A549 (cell line): ENCODE measurements at regions not wholly inside any gene's neighbourhood (a gene's known extent, or its start where the extent isn't known, plus 50 kb on each side); places are given as distances from the start of the nearest gene placed in this dataset.
"Not testable (repeated sequence)": the region's sequence is repeated elsewhere in the genome, so short reads cannot be mapped to it uniquely, and the experiment has no call there.

Experiments
- ATAC-seq, 2 experiments: fragments of 200-7000 bp in 1 of 2; fragments of >200 bp in 1 of 2; cut with Nextera tagmentation in 1 of 2; cut with Tn5 transposase in 1 of 2; 3 replicates each; pipeline versions ENCODE4 v1.8.0 to v1.9.1; 2018 to 2020; ENCODE audit warnings: mild to moderate bottlenecking in 1 of 2, moderate library complexity in 1 of 2
- CTCF ChIA-PET: fragments of 300-600 bp; sonication (Branson Sonifier 250); formaldehyde crosslinking; extraction: SDS; loops from one replicate; lab custom pipeline; 2021; ENCODE audit warnings: antibody characterized with exemption, inconsistent platforms; lab: Yijun Ruan, JAX
- POLR2A ChIA-PET: fragments of 350-600 bp; formaldehyde crosslinking; extraction: SDS; loops from one replicate; lab custom pipeline; 2021; ENCODE audit warnings: antibody characterized with exemption, inconsistent platforms; lab: Yijun Ruan, JAX
- DNase-seq, 2 experiments: peaks; one replicate each; pipeline versions ENCODE4 v3.0.0 to v3.0.0-alpha.2; 2011 to 2016; ENCODE audit warnings: low read depth in 1 of 2, low spot score in 1 of 2
- FAIRE-seq: peaks from 2 replicates; lab custom pipeline; 2011; peaks lifted over from hg19 to GRCh38; lab: Jason Lieb, UNC
- H3K27ac ChIP-seq, 2 experiments: fragments of >200 bp; sonication (Bioruptor Twin); formaldehyde crosslinking; 3 replicates each; pipeline ENCODE4 v1.5.1; 2016 to 2017
- H3K4me1 ChIP-seq: fragments of >200 bp; sonication (Bioruptor Twin); formaldehyde crosslinking; 3 replicates; pipeline ENCODE4 v1.6.1; 2016
- H3K4me2 ChIP-seq: fragments of >200 bp; sonication (Bioruptor Twin); formaldehyde crosslinking; 3 replicates; pipeline ENCODE4 v1.6.1; 2016
- H3K4me3 ChIP-seq: fragments of >200 bp; sonication (Bioruptor Twin); formaldehyde crosslinking; 3 replicates; pipeline ENCODE4 v1.5.1; 2016
- H3K9me3 ChIP-seq: fragments of >200 bp; sonication (Bioruptor Twin); formaldehyde crosslinking; 3 replicates; pipeline ENCODE4 v1.6.1; 2016
- EHMT2 ChIP-seq: fragments of 200-600 bp; sonication (generic); IDR thresholded peaks from 2 replicates; pipeline ENCODE4 v1.6.1; 2016; ENCODE audit warnings: antibody characterized with exemption, low read depth, mild to moderate bottlenecking, moderate library complexity
- EP300 ChIP-seq, 2 experiments: fragments of >200 bp; sonication (Bioruptor Twin); formaldehyde crosslinking; IDR thresholded peaks; 2 replicates in 1 of 2; 3 replicates in 1 of 2; pipeline ENCODE4 v1.6.1; 2016 to 2017
- FOSL2 ChIP-seq, 2 experiments: fragments of 450-650 bp in 1 of 2; fragments of >200 bp in 1 of 2; sonication (Bioruptor Twin) in 1 of 2; formaldehyde crosslinking; IDR thresholded peaks; 2 replicates each; pipeline versions ENCODE4 v1.5.0 to v1.6.1; 2016 to 2020; ENCODE audit warnings: mild to moderate bottlenecking in 1 of 2, moderate library complexity in 1 of 2
- FOXS1 ChIP-seq: fragments of 250-450 bp; sonication (Bioruptor Pico); IDR thresholded peaks from 2 replicates; pipeline ENCODE4 v1.5.0; 2020; ENCODE audit warnings: mild to moderate bottlenecking, moderate library complexity
- HEYL ChIP-seq: fragments of 250-450 bp; sonication (Bioruptor Pico); IDR thresholded peaks from 2 replicates; pipeline ENCODE4 v1.8.0; 2021; ENCODE audit warnings: mild to moderate bottlenecking, moderate library complexity
- JUNB ChIP-seq: fragments of >200 bp; sonication (Bioruptor Twin); formaldehyde crosslinking; IDR thresholded peaks from 2 replicates; pipeline ENCODE4 v1.6.1; 2016
- KDM1A ChIP-seq: fragments of 200-600 bp; sonication (generic); IDR thresholded peaks from 2 replicates; pipeline ENCODE4 v1.6.1; 2016; ENCODE audit warnings: low read depth, mild to moderate bottlenecking
- KDM5A ChIP-seq: fragments of 200-600 bp; sonication (generic); IDR thresholded peaks from 2 replicates; pipeline ENCODE4 v1.6.1; 2016; ENCODE audit warnings: antibody characterized with exemption, mild to moderate bottlenecking
- MAFK ChIP-seq: fragments of 450-650 bp; IDR thresholded peaks from 2 replicates; pipeline ENCODE4 v1.6.1; 2014; ENCODE audit not compliant: partially characterized antibody
- NPAS2 ChIP-seq: fragments of 250-450 bp; sonication (Bioruptor Pico); IDR thresholded peaks from 2 replicates; pipeline ENCODE4 v1.8.0; 2022; ENCODE audit warnings: mild to moderate bottlenecking, moderate library complexity, borderline replicate concordance
- PBX3 ChIP-seq: IDR thresholded peaks from 2 replicates; pipeline ENCODE4 v1.6.1; 2012
- POLR2A ChIP-seq: IDR thresholded peaks from 2 replicates; pipeline ENCODE4 v1.6.1; 2012; ENCODE audit warnings: mild to moderate bottlenecking, low read length
- POLR2AphosphoS2 ChIP-seq: conservative IDR thresholded peaks from 2 replicates; pipeline ENCODE4 v1.6.1; 2012; ENCODE audit warnings: low read length, improper control_type of control experiment, inconsistent platforms
- RARB ChIP-seq: fragments of 250-450 bp; sonication (Bioruptor Pico); IDR thresholded peaks from 2 replicates; pipeline ENCODE4 v1.8.0; 2021; ENCODE audit warnings: mild to moderate bottlenecking, moderate library complexity
- TP53 ChIP-seq: fragments of 250-450 bp; sonication (Bioruptor Pico); IDR thresholded peaks from 2 replicates; pipeline ENCODE4 v1.5.0; 2021; ENCODE audit warnings: mild to moderate bottlenecking, moderate library complexity
- ZNF302 ChIP-seq: fragments of 250-450 bp; sonication (Bioruptor Pico); IDR thresholded peaks from 2 replicates; pipeline ENCODE4 v1.9.0; 2021; ENCODE audit warnings: inconsistent platforms, mild to moderate bottlenecking, moderate library complexity
- WGBS: methylation state at CpG from one replicate; pipeline ENCODE4 v1.1.6; 2017; ENCODE audit errors: missing lambda C conversion rate; 5-methylcytosine and 5-hydroxymethylcytosine counted together
- TF ChIP-seq, protein P1 (sequence below): fragments of 250-450 bp; sonication (Bioruptor Pico); IDR thresholded peaks from 2 replicates; pipeline ENCODE4 v1.5.0; 2021; ENCODE audit warnings: mild to moderate bottlenecking, moderate library complexity, borderline replicate concordance
- TF ChIP-seq, protein P2 (sequence below): fragments of 450-650 bp; IDR thresholded peaks from 2 replicates; pipeline ENCODE4 v1.6.1; 2014; ENCODE audit warnings: antibody characterized with exemption

DNA sequence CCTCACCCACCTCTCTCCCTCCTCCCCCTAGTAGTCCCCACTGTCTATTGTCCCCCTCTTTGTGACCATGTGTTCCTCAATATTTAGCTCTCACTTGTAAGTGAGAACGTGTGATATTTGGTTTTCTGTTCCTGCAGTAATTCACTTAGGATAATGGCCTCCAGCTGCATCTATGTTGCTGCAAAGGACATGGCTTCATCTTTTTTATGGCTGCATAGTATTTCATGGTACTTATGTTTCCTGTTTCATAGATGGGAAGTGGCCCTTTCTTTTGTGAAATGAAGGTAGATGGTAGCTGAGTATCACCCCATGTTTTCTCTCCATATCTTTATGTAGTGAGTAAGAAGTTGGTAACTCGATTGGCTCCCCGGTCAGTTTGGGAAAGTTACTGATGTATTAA is 66.6 kb upstream of the CREB3L1 start:
- ATAC-seq (no peak), FAIRE-seq (no peak), DNase-seq (no peak)
- TF ChIP-seq MAFK = no peak
- TF ChIP-seq JUNB = no peak
- TF ChIP-seq, protein P1, sequence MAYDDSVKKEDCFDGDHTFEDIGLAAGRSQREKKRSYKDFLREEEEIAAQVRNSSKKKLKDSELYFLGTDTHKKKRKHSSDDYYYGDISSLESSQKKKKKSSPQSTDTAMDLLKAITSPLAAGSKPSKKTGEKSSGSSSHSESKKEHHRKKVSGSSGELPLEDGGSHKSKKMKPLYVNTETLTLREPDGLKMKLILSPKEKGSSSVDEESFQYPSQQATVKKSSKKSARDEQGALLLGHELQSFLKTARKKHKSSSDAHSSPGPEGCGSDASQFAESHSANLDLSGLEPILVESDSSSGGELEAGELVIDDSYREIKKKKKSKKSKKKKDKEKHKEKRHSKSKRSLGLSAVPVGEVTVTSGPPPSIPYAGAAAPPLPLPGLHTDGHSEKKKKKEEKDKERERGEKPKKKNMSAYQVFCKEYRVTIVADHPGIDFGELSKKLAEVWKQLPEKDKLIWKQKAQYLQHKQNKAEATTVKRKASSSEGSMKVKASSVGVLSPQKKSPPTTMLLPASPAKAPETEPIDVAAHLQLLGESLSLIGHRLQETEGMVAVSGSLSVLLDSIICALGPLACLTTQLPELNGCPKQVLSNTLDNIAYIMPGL (CRISPR knock-in tag) = no peak
- TF ChIP-seq EHMT2 = no peak
- no peak for TF ChIP-seq RARB (CRISPR knock-in tag)
- TF ChIP-seq KDM1A = no peak
- TF ChIP-seq POLR2A = no peak
- no peak for TF ChIP-seq KDM5A
- TF ChIP-seq HEYL = no peak
- no peak for TF ChIP-seq FOXS1 (CRISPR knock-in tag)
- no peak for TF ChIP-seq NPAS2 (CRISPR knock-in tag)
- TF ChIP-seq ZNF302 (CRISPR knock-in tag) = no peak
- TF ChIP-seq POLR2AphosphoS2 = no peak
- no peak for TF ChIP-seq FOSL2 (IDR thresholded peaks at IDR 0.05)
- no peak for TF ChIP-seq FOSL2 (CRISPR knock-in tag; IDR thresholded peaks at IDR 0.05)
- TF ChIP-seq, protein P2, sequence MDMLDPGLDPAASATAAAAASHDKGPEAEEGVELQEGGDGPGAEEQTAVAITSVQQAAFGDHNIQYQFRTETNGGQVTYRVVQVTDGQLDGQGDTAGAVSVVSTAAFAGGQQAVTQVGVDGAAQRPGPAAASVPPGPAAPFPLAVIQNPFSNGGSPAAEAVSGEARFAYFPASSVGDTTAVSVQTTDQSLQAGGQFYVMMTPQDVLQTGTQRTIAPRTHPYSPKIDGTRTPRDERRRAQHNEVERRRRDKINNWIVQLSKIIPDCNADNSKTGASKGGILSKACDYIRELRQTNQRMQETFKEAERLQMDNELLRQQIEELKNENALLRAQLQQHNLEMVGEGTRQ = no peak
- no peak for TF ChIP-seq EP300 (IDR thresholded peaks at IDR 0.05)
- no peak for TF ChIP-seq PBX3
- POLR2A ChIA-PET = interaction anchor here (0.8 kb wide), 1 partner anchor 27 kb away, joined by 3 read pairs; no protein-coding TSS in a partner anchor
- H3K4me3 ChIP-seq = no peak overlapping the region
- 59% methylated on average over 3 of the region's 3 CpGs for WGBS
- peaks cover 9% of the 10 kb centered on the region; the same call in 2 of the 3 replicates for H3K4me1 ChIP-seq
- CTCF ChIA-PET = interaction anchor here (0.6 to 1.8 kb wide), 4 partner anchors 19 to 66 kb away, joined by 3 to 4 read pairs (median 3); no protein-coding TSS in a partner anchor
- no peak overlapping the region for H3K27ac ChIP-seq
- H3K4me2 ChIP-seq = no peak overlapping the region
- H3K9me3 ChIP-seq = no peaks in the 10 kb centered on the region

- Histone ChIP-seq H3K4me3 (no peak overlapping the region), H3K4me1 (peaks cover 9% of the 10 kb centered on the region; the same call in 2 of the 3 replicates), H3K4me2 (peak overlapping the region; percentile 31), H3K9me3 (no peaks in the 10 kb centered on the region), H3K27ac (0 out of 6 replicates have a peak overlapping the region, but pooled peaks of 1 of the 2 experiments have one; percentile 11)
- DNase-seq = peak; percentile 25 to 37
- ChIA-PET POLR2A (no interaction called here), CTCF (interaction anchor here (1.2 to 1.9 kb wide), 4 partner anchors 19 to 98 kb away, joined by 3 to 6 read pairs (median 4); no protein-coding TSS in a partner anchor)
- peak; percentile 64 to 71; a peak in 4 of 6 replicates for ATAC-seq
- TF ChIP-seq TP53 (no peak), FOSL2 (IDR thresholded peaks at IDR 0.05) (no peak), FOSL2 (CRISPR knock-in tag; IDR thresholded peaks at IDR 0.05) (peak; percentile 48)
- no peak for FAIRE-seq
- WGBS = 33% methylated on average over 4 of the region's 4 CpGs
Observed at GRCh38 chr11:46210133-46210636, 67.3 kb upstream of the CREB3L1 start.

DNA sequence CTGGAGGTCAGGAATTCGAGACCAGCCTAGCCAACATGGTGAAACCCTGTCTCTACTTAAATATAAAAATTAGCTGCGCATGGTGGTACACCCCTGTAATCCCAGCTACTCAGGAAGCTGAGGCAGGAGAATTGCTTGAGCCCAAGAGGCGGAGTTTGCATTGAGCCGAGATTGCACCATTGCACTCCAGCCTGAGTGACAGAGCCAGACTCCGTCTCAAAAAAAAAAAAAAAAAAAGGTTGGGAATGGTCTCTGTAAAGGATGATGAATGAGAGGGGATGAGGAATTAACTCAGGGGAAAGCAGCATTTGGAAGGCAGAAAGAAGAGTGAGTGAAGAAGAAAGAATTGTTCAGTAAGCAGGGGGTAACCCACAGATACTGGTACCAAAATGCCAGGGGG is 67.8 kb upstream of the CREB3L1 start:
- DNase-seq = not testable (repeated sequence)
- 56% methylated on average over 5 of the region's 5 CpGs for WGBS
- peak overlapping the region; percentile 31; the same call in 2 of the 3 replicates for H3K4me2 ChIP-seq

More for the DNA sequence above, 67.8 kb upstream of the CREB3L1 start:
- CTCF ChIA-PET = interaction anchor here (1.2 to 1.9 kb wide), 4 partner anchors 18 to 98 kb away, joined by 3 to 6 read pairs (median 4); no protein-coding TSS in a partner anchor
- 0 out of 6 replicates have a peak overlapping the region, but pooled peaks of 1 of the 2 experiments have one; percentile 11 for H3K27ac ChIP-seq
- H3K9me3 ChIP-seq, H3K4me3 ChIP-seq, ATAC-seq, H3K4me1 ChIP-seq, FAIRE-seq, POLR2A ChIA-PET: not testable (repeated sequence)
